Caco-2 (cell line): ENCODE measurements at regions not wholly inside any gene's neighbourhood (a gene's known extent, or its start where the extent isn't known, plus 50 kb on each side); places are given as distances from the start of the nearest gene placed in this dataset.

ENCODE experiments used
- BruUV-seq: library from RNA; stranded (reverse); fragments of 400-500 nt; replicated peaks from 2 replicates; lab custom pipeline; 2021; lab: Mats Ljungman, UMichigan
- CTCF ChIA-PET: fragments of 300-600 bp; sonication (Branson Sonifier 250); formaldehyde crosslinking; loops from one replicate; lab custom pipeline; 2022; ENCODE audit warnings: antibody characterized with exemption; lab: Charles Lee
- POLR2A ChIA-PET: fragments of 300-600 bp; sonication (Branson Sonifier 250); formaldehyde crosslinking; loops from one replicate; lab custom pipeline; 2022; ENCODE audit warnings: antibody characterized with exemption; lab: Charles Lee
- DNase-seq, 2 experiments: peaks; one replicate each; pipeline versions ENCODE4 v3.0.0 to v3.0.0-alpha.2; 2020 to 2022
- H3K27me3 ChIP-seq: replicated peaks from 2 replicates; pipeline ENCODE4 v1.6.0; 2011; ENCODE audit warnings: low read length; ENCODE audit not compliant: control insufficient read depth, insufficient read depth
- H3K36me3 ChIP-seq: 2 replicates; pipeline ENCODE4 v1.5.1; 2011; ENCODE audit warnings: low read length; ENCODE audit not compliant: control insufficient read depth, insufficient read depth
- H3K4me1 ChIP-seq: fragments of 250-450 bp; sonication (Bioruptor Pico); 2 replicates; pipeline ENCODE4 v1.5.1; 2020; ENCODE audit warnings: mild to moderate bottlenecking
- H3K4me3 ChIP-seq: 2 replicates; pipeline ENCODE4 v1.5.1; 2011; ENCODE audit warnings: low read depth, mild to moderate bottlenecking, control low read depth, low read length
- H3K9me3 ChIP-seq: fragments of 250-450 bp; sonication (Bioruptor Pico); 2 replicates; pipeline ENCODE4 v1.5.1; 2020; ENCODE audit warnings: mild to moderate bottlenecking, moderate library complexity
- H3K27ac Mint-ChIP-seq: one replicate; pipeline ENCODE4 v1.8.0; 2022; ENCODE audit warnings: mixed read lengths; ENCODE audit not compliant: unreplicated experiment
- H3K27me3 Mint-ChIP-seq: one replicate; pipeline ENCODE4 v1.8.0; 2022; ENCODE audit warnings: mixed read lengths; ENCODE audit not compliant: insufficient read depth, unreplicated experiment
- H3K36me3 Mint-ChIP-seq: one replicate; pipeline ENCODE4 v1.8.0; 2022; ENCODE audit warnings: mild to moderate bottlenecking, mixed read lengths; ENCODE audit not compliant: insufficient read depth, unreplicated experiment
- H3K4me1 Mint-ChIP-seq: one replicate; pipeline ENCODE4 v1.8.0; 2022; ENCODE audit warnings: low read depth, mixed read lengths; ENCODE audit not compliant: unreplicated experiment
- H3K4me3 Mint-ChIP-seq: one replicate; pipeline ENCODE4 v1.8.0; 2022; ENCODE audit warnings: mild to moderate bottlenecking, moderate library complexity, mixed read lengths; ENCODE audit not compliant: unreplicated experiment
- H3K9me3 Mint-ChIP-seq: one replicate; pipeline ENCODE4 v1.8.0; 2022; ENCODE audit warnings: mixed read lengths; ENCODE audit not compliant: unreplicated experiment
- intact Hi-C: fragments of 100-400 bp; cut with micrococcal nuclease; formaldehyde crosslinking; loops from one replicate; pipeline ENCODE4 v1.10.0; 2022; ENCODE audit not compliant: unreplicated experiment
- TF ChIP-seq, protein P1 (sequence below), 2 experiments: fragments of 200-600 bp in 1 of 2; IDR thresholded peaks; 1 replicate in 1 of 2; 2 replicates in 1 of 2; pipeline versions ENCODE4 v1.5.1 to v1.8.0; 2011 to 2022; ENCODE audit warnings: antibody characterized with exemption in 1 of 2, control low read depth in 1 of 2, inconsistent platforms in 1 of 2, low read depth in 1 of 2, low read length in 1 of 2, mild to moderate bottlenecking in 1 of 2, moderate library complexity in 1 of 2; ENCODE audit not compliant: insufficient read depth in 1 of 2, severe bottlenecking in 1 of 2, unreplicated experiment in 1 of 2

DNA sequence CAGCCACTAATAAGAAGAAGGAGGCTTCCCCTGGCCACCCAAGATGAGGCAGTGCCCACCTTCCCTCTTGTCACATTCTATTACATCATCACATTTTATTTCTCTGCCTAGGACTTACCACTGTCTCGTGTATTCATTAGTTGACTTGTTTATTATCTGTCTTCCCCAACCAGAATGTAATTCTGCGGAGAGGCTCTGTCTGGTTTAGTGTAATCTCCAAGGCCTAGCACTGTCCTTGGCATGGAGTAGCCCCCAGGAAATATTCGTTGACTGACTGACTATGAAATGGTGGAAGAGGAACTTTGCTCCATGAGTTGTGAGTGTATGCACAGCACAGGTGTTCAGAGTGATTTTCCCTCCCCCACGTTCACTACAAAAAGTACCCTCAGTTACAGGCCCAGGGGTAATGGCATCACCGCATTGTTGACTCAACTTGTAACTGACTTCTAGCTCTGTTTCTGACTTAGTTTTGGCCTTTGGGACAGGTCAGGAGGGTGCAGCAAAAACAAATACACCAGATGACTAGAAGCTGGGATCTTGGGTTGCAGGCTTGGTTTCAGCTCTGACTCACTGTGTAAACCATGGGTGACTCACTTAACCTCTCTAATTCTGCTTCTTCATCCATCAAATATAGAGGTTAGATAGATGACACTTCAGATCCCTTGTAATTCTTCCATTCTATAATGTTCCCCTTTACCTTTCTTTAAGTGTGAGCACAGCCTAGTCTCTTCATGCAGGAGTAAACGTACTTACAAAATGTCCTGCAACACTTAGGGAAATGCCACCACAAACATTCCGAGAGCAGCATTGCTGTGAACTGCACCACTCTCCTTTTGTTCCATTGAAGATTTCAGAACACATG is 229.7 kb downstream of the KCNRG start:
- Mint-ChIP-seq H3K9me3 (peaks cover 8% of the 10 kb centered on the region), H3K27ac (peak overlapping the region; percentile 78), H3K27me3 (no peaks in the 10 kb centered on the region), H3K36me3 (peaks cover 7% of the 10 kb centered on the region), H3K4me1 (peaks cover 34% of the 10 kb centered on the region), H3K4me3 (no peak overlapping the region)
- Histone ChIP-seq H3K4me1 (peaks cover 24% of the 10 kb centered on the region), H3K36me3 (peaks cover 1% of the 10 kb centered on the region; the same call in 1 of the 2 replicates), H3K4me3 (no peak overlapping the region), H3K27me3 (no peaks in the 10 kb centered on the region), H3K9me3 (no peaks in the 10 kb centered on the region)
- intact Hi-C loops: loop anchor here (1.0 to 5.0 kb wide), 5 partner anchors 15 to 166 kb away; no protein-coding TSS in a partner anchor
- CTCF ChIA-PET: no interaction called here
- TF ChIP-seq, protein P1, sequence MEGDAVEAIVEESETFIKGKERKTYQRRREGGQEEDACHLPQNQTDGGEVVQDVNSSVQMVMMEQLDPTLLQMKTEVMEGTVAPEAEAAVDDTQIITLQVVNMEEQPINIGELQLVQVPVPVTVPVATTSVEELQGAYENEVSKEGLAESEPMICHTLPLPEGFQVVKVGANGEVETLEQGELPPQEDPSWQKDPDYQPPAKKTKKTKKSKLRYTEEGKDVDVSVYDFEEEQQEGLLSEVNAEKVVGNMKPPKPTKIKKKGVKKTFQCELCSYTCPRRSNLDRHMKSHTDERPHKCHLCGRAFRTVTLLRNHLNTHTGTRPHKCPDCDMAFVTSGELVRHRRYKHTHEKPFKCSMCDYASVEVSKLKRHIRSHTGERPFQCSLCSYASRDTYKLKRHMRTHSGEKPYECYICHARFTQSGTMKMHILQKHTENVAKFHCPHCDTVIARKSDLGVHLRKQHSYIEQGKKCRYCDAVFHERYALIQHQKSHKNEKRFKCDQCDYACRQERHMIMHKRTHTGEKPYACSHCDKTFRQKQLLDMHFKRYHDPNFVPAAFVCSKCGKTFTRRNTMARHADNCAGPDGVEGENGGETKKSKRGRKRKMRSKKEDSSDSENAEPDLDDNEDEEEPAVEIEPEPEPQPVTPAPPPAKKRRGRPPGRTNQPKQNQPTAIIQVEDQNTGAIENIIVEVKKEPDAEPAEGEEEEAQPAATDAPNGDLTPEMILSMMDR (IDR thresholded peaks at IDR 0.05; ENCODE audit: insufficient read depth in 1 of 2, low read depth in 1 of 2, low read length in 1 of 2, severe bottlenecking in 1 of 2, unreplicated experiment in 1 of 2): no peak
- POLR2A ChIA-PET: interaction anchor here (1.1 kb wide), 1 partner anchor 119 kb away, joined by 4 read pairs; no protein-coding TSS in a partner anchor
- BruUV-seq: no TSS peak
- DNase-seq: peak; percentile 78 to 85

DNA sequence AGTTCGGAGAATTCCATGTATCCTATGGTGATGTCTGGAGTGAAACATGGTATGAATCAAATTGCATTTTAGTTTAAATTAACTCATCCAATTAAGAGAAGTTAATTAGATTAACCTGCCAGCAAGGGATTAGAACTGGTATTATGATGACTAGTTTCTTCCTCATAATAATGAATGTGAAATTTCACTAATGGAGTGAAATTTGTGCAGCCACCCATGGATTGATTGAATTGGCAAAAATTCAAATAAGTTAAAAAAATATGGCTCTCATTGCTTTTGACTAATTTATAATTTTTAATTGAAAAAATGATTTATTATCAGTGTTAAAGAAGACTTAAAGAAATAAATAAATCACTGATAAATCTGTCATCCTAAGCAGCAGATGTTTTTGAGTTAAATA is 232.0 kb downstream of the KCNRG start:
- BruUV-seq: no TSS peak
- H3K27me3 ChIP-seq: no peaks in the 10 kb centered on the region
- no peak overlapping the region for H3K27ac Mint-ChIP-seq
- H3K36me3 ChIP-seq: no peaks in the 10 kb centered on the region
- no peaks in the 10 kb centered on the region for H3K9me3 ChIP-seq
- no peak overlapping the region for H3K4me3 ChIP-seq
- peaks cover 27% of the 10 kb centered on the region for H3K4me1 Mint-ChIP-seq
- no peak for DNase-seq
- H3K36me3 Mint-ChIP-seq: peaks cover 7% of the 10 kb centered on the region
- H3K4me1 ChIP-seq: peaks cover 24% of the 10 kb centered on the region
- no peak overlapping the region for H3K4me3 Mint-ChIP-seq
- CTCF ChIA-PET: no interaction called here
- intact Hi-C loops: loop anchor here (5.0 kb wide), 1 partner anchor 60 kb away; no protein-coding TSS in a partner anchor
- POLR2A ChIA-PET: no interaction called here
- TF ChIP-seq, protein P1 (IDR thresholded peaks at IDR 0.05; ENCODE audit: insufficient read depth in 1 of 2, low read depth in 1 of 2, low read length in 1 of 2, severe bottlenecking in 1 of 2, unreplicated experiment in 1 of 2): no peak
- H3K27me3 Mint-ChIP-seq: no peaks in the 10 kb centered on the region
- H3K9me3 Mint-ChIP-seq: peaks cover 12% of the 10 kb centered on the region

DNA sequence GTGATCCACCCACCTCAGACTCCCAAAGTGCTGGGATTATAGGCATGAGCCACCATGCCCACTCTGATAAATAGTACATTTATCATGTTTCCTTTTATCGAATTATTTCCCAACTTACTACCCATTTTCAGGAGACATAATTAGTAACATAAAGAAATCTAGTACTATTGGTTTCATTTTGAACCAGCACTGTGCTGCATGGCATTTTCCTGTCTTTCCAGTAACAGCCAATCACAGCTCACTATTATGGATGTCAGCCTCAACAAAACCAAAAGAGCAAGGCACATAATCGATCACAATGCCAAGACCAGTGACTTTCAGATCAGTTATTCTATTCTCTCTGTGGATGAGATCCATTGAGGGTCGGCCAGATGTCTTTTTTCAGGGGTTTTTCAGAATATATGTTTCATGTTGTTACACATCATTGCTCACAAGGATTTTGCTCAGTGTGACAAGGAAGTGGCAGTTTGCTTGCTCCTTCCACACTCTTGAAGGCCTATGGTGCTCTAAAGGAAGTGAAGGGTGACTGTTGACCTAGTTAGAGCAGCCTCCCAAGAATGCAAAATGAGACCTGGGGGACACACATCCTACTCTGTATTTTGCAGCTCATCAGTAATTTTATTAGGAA is 233.4 kb downstream of the KCNRG start:
- H3K27me3 ChIP-seq: no peaks in the 10 kb centered on the region
- Mint-ChIP-seq H3K27me3 (no peaks in the 10 kb centered on the region), H3K36me3 (peaks cover 7% of the 10 kb centered on the region), H3K27ac (no peak overlapping the region), H3K4me3 (no peak overlapping the region), H3K9me3 (peaks cover 20% of the 10 kb centered on the region), H3K4me1 (peaks cover 25% of the 10 kb centered on the region)
- DNase-seq: no peak
- intact Hi-C loops: loop anchor here (5.0 kb wide), 1 partner anchor 61 kb away; no protein-coding TSS in a partner anchor
- POLR2A ChIA-PET: no interaction called here
- no peak overlapping the region for H3K4me3 ChIP-seq
- BruUV-seq: no TSS peak
- H3K4me1 ChIP-seq: peaks cover 20% of the 10 kb centered on the region
- CTCF ChIA-PET: no interaction called here
- TF ChIP-seq, protein P1 (IDR thresholded peaks at IDR 0.05; ENCODE audit: insufficient read depth in 1 of 2, low read depth in 1 of 2, low read length in 1 of 2, severe bottlenecking in 1 of 2, unreplicated experiment in 1 of 2): no peak
- H3K36me3 ChIP-seq: no peaks in the 10 kb centered on the region
- H3K9me3 ChIP-seq: no peaks in the 10 kb centered on the region
